C4-2B (cell line): ENCODE measurements at regions not wholly inside any gene's neighbourhood (a gene's known extent, or its start where the extent isn't known, plus 50 kb on each side); places are given as distances from the start of the nearest gene placed in this dataset.

Source experiments
- H3K27ac ChIP-seq: fragments of 450-650 bp; 2 replicates; pipeline ENCODE4 v1.5.1; 2017
- CTCF ChIP-seq: fragments of 450-650 bp; conservative IDR thresholded peaks from 2 replicates; pipeline ENCODE4 v1.5.1; 2017; ENCODE audit warnings: mild to moderate bottlenecking
- ZFX ChIP-seq: fragments of 450-650 bp; IDR thresholded peaks from 2 replicates; pipeline ENCODE4 v1.6.1; 2017

- no peak overlapping the region for H3K27ac ChIP-seq
- TF ChIP-seq ZFX (no peak), CTCF (no peak)
These were observed 248.5 kb downstream of the ETS1 start for GRCh38 chr11:128338811-128339210.

- no peak overlapping the region for H3K27ac ChIP-seq
- TF ChIP-seq CTCF = no peak
- no peak for TF ChIP-seq ZFX
These were observed 251.2 kb downstream of the ETS1 start for GRCh38 chr11:128336203-128336602.

- TF ChIP-seq CTCF (no peak), ZFX (no peak)
- H3K27ac ChIP-seq = no peak overlapping the region
These were observed 251.6 kb downstream of the ETS1 start for GRCh38 chr11:128335729-128336128.

GRCh38 chr11:128334311-128335044 lies 252.9 kb downstream of the ETS1 start:
- H3K27ac ChIP-seq = no peak overlapping the region
- TF ChIP-seq ZFX (no peak), CTCF (no peak)

GRCh38 chr11:128331317-128331716 lies 256.0 kb downstream of the ETS1 start:
- TF ChIP-seq ZFX (no peak), CTCF (no peak)
- no peak overlapping the region for H3K27ac ChIP-seq

GRCh38 chr11:128330203-128330602 lies 257.2 kb downstream of the ETS1 start:
- TF ChIP-seq CTCF (no peak), ZFX (no peak)
- H3K27ac ChIP-seq = no peak overlapping the region

- TF ChIP-seq ZFX = no peak
- no peak overlapping the region for H3K27ac ChIP-seq
These were observed 258.3 kb downstream of the ETS1 start for GRCh38 chr11:128328955-128329551.

GRCh38 chr11:128327274-128327673 lies 260.1 kb downstream of the ETS1 start:
- no peak for TF ChIP-seq CTCF
- TF ChIP-seq ZFX = no peak
- H3K27ac ChIP-seq = no peak overlapping the region
